Hematopoietic multipotent progenitor cell (in vitro differentiated cells): ENCODE measurements at regions not wholly inside any gene's neighbourhood (a gene's known extent, or its start where the extent isn't known, plus 50 kb on each side); places are given as distances from the start of the nearest gene placed in this dataset.

Experiments used
- DNase-seq, 3 donors: peaks; one replicate each; pipeline ENCODE4 v3.0.0-alpha.2; 2011 to 2015; ENCODE audit warnings: low read depth in 2 of 3, low spot score in 2 of 3

GRCh38 chr2:219692521-219692920 lies 65.1 kb downstream of the SLC4A3 start:
- DNase-seq, result no peak

GRCh38 chr2:219695145-219695709 lies 67.8 kb downstream of the SLC4A3 start:
- no peak for DNase-seq

DNA sequence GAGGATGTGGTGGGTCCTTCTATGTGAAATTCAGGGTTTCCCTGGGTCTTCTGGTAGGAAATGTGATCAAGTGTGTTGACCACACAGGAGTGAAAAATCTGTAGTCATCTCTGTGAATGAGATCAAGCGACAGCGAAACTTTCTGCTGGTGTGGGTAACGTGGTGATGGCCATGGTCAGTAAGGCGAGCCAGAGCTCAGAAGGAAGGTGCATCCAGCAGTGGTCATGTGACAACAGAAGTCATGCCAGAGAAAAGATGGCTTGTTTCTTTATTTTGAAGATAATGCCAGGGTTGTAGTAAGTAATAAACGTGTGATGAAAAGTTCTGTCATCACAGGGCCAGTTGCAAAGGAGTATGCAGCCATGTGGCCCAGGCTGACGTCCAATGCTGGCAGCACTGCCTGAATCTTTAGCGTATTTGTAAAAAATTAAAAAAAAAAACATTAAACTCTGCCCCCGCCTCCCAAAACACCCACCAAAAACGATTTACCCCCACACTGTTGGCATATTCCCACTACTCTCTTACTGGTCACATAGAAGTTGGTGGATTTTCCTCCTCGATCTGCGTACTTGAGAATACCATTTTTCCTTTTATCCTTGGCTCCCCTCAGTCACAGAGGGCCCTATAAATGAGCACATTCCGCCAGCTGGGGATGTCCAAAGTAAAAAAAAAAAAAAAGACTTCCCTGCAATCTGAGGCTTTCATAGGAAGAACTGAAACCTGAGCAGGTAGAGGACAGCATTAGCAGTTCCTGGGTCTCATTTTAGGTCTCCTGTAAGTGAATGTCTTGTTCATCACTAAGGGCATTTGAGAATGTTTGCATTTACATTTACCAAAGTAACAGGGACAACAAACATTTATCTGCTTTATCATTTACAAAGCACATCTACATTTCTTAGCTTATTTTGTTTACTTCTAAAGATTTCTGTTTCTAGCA lies 70.6 kb downstream of the SLC4A3 start:
- no peak for DNase-seq

DNA sequence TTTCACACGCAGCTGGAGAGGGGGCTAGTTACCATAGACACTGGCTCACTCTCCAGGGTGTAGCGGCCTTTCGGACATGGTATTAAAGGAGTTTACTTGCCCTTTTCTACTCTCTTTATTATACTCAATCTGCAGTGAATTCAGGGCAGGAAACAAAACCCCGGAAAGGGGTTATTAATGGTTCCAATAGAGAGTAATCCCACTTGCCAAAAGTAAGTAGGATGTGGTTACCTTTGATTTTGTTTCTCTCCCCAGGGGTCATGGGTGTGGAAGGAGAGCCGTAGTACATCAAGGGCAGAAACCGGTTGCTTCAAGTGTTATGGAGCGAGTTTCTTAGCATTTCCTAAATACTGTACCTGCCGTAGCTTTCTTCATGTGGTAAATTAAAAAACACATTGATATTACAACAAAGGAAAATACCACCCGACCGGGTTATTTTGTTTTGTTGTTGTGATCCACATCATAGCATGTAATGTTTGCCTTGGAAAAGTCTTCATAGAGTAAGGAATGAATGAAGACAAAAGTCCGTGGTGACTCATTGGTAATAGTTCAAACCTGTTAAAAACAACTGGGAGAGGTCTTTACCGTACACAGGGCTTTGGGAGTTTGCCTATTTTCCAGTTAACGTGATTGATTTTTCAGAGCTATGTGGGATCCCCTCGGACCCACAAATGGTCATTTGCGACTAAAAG lies 71.5 kb downstream of the SLC4A3 start:
- no peak for DNase-seq

DNA sequence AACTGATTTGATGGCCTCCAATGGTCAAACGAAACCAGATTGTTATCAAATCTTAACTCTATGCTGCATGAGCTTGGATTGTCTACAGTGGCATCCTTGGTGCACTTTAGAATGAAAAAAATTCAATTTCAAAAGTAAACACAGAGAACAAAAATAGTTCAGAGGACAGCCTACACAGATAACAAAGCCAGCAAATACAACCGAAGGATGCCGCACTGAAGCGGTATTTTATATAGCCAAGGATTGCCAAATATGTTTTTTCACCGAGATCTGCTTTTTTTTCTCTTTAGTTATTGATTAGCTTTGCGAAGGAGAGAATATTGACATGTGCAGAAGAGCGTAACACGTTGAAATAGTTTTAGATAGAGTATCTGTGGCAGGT lies 72.0 kb downstream of the SLC4A3 start:
- DNase-seq, result no peak

- no peak for DNase-seq
Observed at GRCh38 chr2:219701847-219702634, 74.6 kb downstream of the SLC4A3 start.

GRCh38 chr2:219702796-219703545 lies 75.5 kb downstream of the SLC4A3 start:
- DNase-seq, result no peak

DNA sequence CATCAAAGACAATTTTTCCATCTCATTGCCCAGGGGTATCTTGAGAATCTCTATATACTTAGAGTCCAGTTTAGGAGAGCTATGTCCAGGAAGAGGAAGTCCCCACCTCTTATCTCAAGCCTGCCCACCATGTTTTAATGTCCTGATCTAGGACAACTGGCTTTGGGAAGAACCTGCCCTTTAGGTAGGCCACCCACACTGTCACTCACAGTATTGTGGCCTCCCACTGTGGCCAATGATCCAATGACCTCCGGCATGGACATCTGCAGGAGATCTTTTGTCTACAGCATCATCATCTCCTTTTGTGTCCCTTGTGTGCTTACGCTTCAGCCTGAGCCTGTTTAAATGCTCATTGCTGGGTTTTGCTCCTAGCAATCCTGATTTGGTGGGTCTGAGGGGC lies 77.4 kb downstream of the SLC4A3 start:
- no peak for DNase-seq

DNA sequence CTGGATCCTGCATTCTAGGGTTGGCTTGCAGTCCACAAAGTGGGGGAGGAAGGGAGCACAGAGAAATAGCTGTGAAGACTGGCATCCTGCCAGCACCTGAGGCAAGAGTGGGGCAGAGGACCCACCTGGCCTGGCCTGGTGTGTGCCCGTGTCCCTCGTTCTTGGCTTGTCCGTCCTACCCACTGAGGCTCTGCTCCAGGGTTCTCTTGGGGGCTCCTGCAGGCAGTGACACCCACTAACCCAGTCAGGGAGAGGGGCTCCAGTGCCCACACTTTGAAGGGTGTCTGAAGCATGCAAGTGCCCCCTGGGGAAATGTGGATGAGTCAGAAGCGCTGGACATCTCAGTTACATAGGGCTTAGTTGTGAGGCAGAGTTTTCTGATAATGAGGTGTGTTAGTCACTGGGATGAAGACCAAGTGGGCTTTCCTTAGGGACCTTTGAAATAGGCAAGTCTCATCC lies 79.4 kb downstream of the SLC4A3 start:
- no peak for DNase-seq

DNA sequence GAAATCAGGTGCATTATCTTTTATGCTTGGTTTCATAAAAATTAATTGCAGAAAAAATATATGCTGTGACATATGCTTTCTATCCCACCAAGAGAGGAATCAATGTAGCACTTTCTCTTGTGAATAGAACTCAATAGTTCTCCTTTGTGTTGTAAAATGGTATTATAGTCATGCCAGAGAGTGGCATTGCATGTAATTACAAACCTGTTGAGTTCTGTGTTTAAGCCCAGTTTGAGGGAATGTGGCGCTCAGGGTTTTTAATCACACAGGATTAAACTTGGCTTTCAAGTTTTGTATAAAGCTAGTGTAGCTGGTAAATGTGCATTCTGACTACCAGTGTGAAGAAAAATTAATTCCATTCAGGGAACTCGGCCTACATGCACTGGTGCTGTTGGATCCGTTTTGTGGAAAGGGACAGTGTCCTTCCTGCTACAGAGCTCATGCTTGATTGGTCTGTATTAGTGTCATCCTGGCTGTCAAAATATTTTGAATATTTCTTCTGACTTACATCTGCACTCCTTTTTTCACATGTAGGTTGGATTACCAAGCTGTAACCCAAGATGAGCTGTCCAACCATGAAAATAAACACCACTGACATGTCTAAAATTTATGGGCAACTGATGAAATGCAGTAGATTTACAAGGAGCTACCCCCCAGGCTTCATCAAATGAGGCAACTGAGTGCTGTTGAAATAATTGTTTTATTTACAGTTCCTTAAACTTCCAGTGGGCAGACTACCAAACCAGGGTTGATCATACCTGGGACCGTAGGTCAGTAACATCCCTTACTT lies 80.3 kb downstream of the SLC4A3 start:
- DNase-seq, result no peak

- DNase-seq, result no peak
Observed at GRCh38 chr2:219709331-219709761, 81.9 kb downstream of the SLC4A3 start.

DNA sequence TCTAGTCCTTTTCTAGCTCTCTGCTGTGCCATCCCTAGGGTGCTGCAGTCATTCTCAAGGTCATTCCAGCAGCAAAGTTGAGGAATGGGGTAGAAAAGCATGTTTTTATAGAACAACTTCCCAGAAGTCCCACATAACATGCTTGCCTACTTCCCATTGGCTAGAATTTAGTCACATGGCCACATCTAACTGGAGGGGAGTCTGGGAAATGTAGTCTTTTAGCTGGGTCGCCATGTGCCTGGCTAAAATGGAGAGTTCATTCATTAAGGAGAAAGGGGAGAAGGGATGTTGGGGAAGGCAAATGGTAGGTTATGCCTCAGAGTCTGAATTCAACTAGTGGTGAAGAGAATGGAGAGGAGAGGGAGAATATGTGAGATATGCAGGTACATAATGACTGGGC lies 85.7 kb downstream of the SLC4A3 start:
- DNase-seq, result no peak

DNA sequence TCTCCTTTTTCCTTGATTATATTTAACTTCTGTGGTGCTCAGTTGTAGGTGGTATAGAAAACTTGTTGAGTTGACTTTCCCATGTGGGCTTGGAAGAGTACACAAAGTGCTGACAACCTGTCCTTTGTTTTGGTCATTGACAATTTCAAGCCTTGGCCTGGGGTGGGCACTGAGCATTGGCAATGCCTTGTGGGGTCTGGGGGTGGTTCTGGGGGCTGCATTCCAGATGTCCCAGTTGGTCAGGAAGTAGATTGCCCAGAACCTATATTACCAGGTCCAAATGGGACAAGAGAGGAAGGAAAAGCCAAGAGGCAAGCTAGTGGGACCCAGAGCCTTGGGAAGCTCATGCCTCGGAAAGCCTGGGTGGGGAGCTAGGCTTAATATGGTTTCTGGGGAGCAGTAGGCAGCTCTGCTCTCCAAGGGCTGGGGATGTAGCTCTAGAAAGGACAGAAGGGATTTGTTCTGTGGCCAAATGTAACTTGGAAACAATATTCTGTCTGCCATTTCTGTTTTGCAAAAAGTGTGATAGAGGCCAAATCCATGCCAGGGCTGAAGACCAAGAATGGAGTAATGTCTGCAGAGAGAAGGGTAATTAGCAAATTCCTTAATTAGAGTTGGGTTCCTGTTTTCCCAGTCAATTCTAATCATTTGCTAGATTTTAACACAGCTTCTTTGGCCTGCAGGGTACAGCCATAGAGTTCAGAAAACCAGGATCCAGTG lies 87.4 kb downstream of the SLC4A3 start:
- no peak for DNase-seq

DNA sequence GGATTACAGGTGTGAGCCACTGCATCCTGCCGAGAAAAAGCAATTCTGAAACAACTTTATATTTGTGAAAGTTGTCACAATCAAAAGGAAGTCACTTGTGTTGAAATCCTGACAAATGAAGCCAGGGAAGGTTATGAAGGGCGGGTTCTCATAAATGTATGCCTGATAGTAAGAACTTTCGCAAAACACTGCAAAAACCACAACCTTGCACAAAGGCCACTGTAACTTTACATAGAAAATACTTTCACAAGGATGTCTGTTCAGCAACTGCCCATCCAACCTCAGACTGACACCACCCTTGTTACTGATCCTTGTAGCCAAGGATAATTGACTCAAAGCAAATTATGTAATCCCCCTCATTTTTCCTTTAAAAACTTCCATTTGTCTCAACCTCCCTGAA lies 90.6 kb downstream of the SLC4A3 start:
- no peak for DNase-seq

- DNase-seq, result no peak
Observed at GRCh38 chr2:219719521-219719920, 92.1 kb downstream of the SLC4A3 start.

DNA sequence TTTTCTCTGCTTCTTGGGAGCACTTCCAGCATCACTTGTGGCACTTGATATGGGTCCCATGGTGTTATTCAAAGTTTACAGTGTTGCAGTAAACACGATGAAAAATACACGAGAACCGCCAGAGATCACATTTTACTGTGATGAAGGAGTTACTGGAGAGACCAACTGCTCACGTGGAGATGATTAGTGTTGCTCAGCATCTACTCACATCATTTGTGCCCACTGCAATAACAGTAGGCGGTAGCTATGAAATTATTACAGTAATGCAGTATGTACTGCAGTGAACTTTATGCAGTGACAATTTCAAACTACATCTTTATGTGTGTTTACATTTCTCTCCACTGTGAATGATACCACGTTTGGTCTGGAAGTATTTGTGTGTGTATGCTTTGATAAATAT lies 93.5 kb downstream of the SLC4A3 start:
- DNase-seq, result no peak

- no peak for DNase-seq
Observed at GRCh38 chr2:219722276-219722879, 94.9 kb downstream of the SLC4A3 start.

- no peak for DNase-seq
Observed at GRCh38 chr2:219723311-219723710, 95.9 kb downstream of the SLC4A3 start.
